HEK293 (cell line): ENCODE measurements at regions not wholly inside any gene's neighbourhood (a gene's known extent, or its start where the extent isn't known, plus 50 kb on each side); places are given as distances from the start of the nearest gene placed in this dataset.

ENCODE experiments used
- CTCF ChIA-PET: fragments of 350-600 bp; formaldehyde crosslinking; extraction: SDS; loops from one replicate; lab custom pipeline; 2021; ENCODE audit warnings: antibody characterized with exemption; lab: Yijun Ruan, JAX
- POLR2A ChIA-PET: fragments of 300-600 bp; formaldehyde crosslinking; extraction: SDS; loops from one replicate; lab custom pipeline; 2020; ENCODE audit warnings: antibody characterized with exemption, inconsistent platforms; lab: Yijun Ruan, JAX
- H3K27ac ChIP-seq: fragments of 200-500 bp; sonication (Bioruptor generic); 2 replicates; pipeline ENCODE4 v1.5.1; 2014; ENCODE audit warnings: low read depth, low read length, control low read depth, inconsistent platforms; ENCODE audit errors: extremely low read depth
- H3K36me3 ChIP-seq, 2 experiments: fragments of 200-500 bp in 1 of 2; sonication (Bioruptor generic) in 1 of 2; 1 replicate in 1 of 2; 2 replicates in 1 of 2; pipeline ENCODE4 v1.5.1; 2014 to 2017; ENCODE audit warnings: inconsistent platforms in 2 of 2, low read length in 2 of 2; ENCODE audit not compliant: control insufficient read depth in 2 of 2, insufficient read depth in 1 of 2
- H3K4me1 ChIP-seq: fragments of 200-500 bp; sonication (Bioruptor generic); 2 replicates; pipeline ENCODE4 v1.5.1; 2014; ENCODE audit warnings: mild to moderate bottlenecking, low read length, inconsistent platforms; ENCODE audit not compliant: control insufficient read depth, insufficient read depth
- H3K4me3 ChIP-seq: 2 replicates; pipeline ENCODE4 v1.5.1; 2011; ENCODE audit warnings: low read depth, mild to moderate bottlenecking, control low read depth, low read length, moderate library complexity
- H3K9me3 ChIP-seq: fragments of 200-500 bp; sonication (Bioruptor generic); 2 replicates; pipeline ENCODE4 v1.5.1; 2014; ENCODE audit warnings: low read depth, low read length, inconsistent platforms; ENCODE audit not compliant: control insufficient read depth, insufficient read depth
- PRDM4 ChIP-seq: fragments of 450-650 bp; formaldehyde crosslinking; IDR thresholded peaks from 2 replicates; pipeline ENCODE4 v1.5.1; 2017; ENCODE audit warnings: missing biosample characterization, missing genetic modification characterization
- SP7 ChIP-seq: fragments of 450-650 bp; formaldehyde crosslinking; IDR thresholded peaks from 2 replicates; pipeline ENCODE4 v1.5.1; 2016; ENCODE audit warnings: missing biosample characterization, missing genetic modification characterization
- ZNF133 ChIP-seq: fragments of 450-650 bp; formaldehyde crosslinking; IDR thresholded peaks from 2 replicates; pipeline ENCODE4 v1.5.1; 2016; ENCODE audit warnings: missing biosample characterization, missing genetic modification characterization
- ZNF175 ChIP-seq: fragments of 450-650 bp; formaldehyde crosslinking; IDR thresholded peaks from 2 replicates; pipeline ENCODE4 v1.5.1; 2016; ENCODE audit warnings: missing biosample characterization, missing genetic modification characterization
- ZNF280D ChIP-seq: fragments of 450-650 bp; formaldehyde crosslinking; IDR thresholded peaks from 2 replicates; pipeline ENCODE4 v1.5.1; 2016; ENCODE audit warnings: missing biosample characterization, missing genetic modification characterization
- ZNF324 ChIP-seq: fragments of 450-650 bp; formaldehyde crosslinking; IDR thresholded peaks from 2 replicates; pipeline ENCODE4 v1.5.1; 2016; ENCODE audit warnings: missing biosample characterization, missing genetic modification characterization
- ZNF366 ChIP-seq: fragments of 450-650 bp; formaldehyde crosslinking; conservative IDR thresholded peaks from 2 replicates; pipeline ENCODE4 v1.5.1; 2016; ENCODE audit warnings: missing biosample characterization, missing genetic modification characterization
- ZNF37A ChIP-seq: fragments of 450-650 bp; IDR thresholded peaks from 2 replicates; pipeline ENCODE4 v1.5.1; 2018; ENCODE audit warnings: missing biosample characterization, missing genetic modification characterization
- ZNF398 ChIP-seq: fragments of 450-650 bp; formaldehyde crosslinking; IDR thresholded peaks from 2 replicates; pipeline ENCODE4 v1.5.1; 2017; ENCODE audit warnings: missing biosample characterization, missing genetic modification characterization
- ZNF501 ChIP-seq: fragments of 450-650 bp; formaldehyde crosslinking; IDR thresholded peaks from 2 replicates; pipeline ENCODE4 v1.5.1; 2016; ENCODE audit warnings: missing biosample characterization, missing genetic modification characterization
- ZNF518A ChIP-seq: fragments of 450-650 bp; formaldehyde crosslinking; conservative IDR thresholded peaks from 2 replicates; pipeline ENCODE4 v1.5.1; 2016; ENCODE audit warnings: low read depth, missing biosample characterization, missing genetic modification characterization
- ZNF521 ChIP-seq: fragments of 450-650 bp; formaldehyde crosslinking; IDR thresholded peaks from 2 replicates; pipeline ENCODE4 v1.5.1; 2017; ENCODE audit warnings: missing biosample characterization, mild to moderate bottlenecking, missing genetic modification characterization
- ZNF623 ChIP-seq: fragments of 450-650 bp; formaldehyde crosslinking; IDR thresholded peaks from 2 replicates; pipeline ENCODE4 v1.5.1; 2016; ENCODE audit warnings: missing biosample characterization, missing genetic modification characterization
- ZNF645 ChIP-seq: fragments of 450-650 bp; formaldehyde crosslinking; IDR thresholded peaks from 2 replicates; pipeline ENCODE4; 2016; ENCODE audit warnings: missing biosample characterization, missing genetic modification characterization
- ZNF785 ChIP-seq: fragments of 450-650 bp; formaldehyde crosslinking; IDR thresholded peaks from 2 replicates; pipeline ENCODE4 v1.5.1; 2016; ENCODE audit warnings: missing biosample characterization, missing genetic modification characterization
- ZNF792 ChIP-seq: fragments of 450-650 bp; formaldehyde crosslinking; IDR thresholded peaks from 2 replicates; pipeline ENCODE4 v1.5.1; 2016; ENCODE audit warnings: missing biosample characterization, missing genetic modification characterization

GRCh38 chr4:20444599-20445337 lies 193.1 kb downstream of the SLIT2 start:
- no peak overlapping the region for H3K4me3 ChIP-seq
- ChIA-PET CTCF (no interaction called here), POLR2A (no interaction called here)
- H3K27ac ChIP-seq = no peak overlapping the region
- H3K9me3 ChIP-seq = no peaks in the 10 kb centered on the region
- peaks cover 0 to 10% of the 10 kb centered on the region in 2 experiments; a peak in 1 of 3 replicates for H3K36me3 ChIP-seq
- TF ChIP-seq ZNF37A (tag by site-specific recombination) (no peak), ZNF398 (no peak), ZNF501 (tag by site-specific recombination) (no peak), ZNF175 (tag by site-specific recombination) (no peak), ZNF133 (tag by site-specific recombination) (no peak)
- no peaks in the 10 kb centered on the region for H3K4me1 ChIP-seq

- POLR2A ChIA-PET = no interaction called here
- H3K27ac ChIP-seq = no peak overlapping the region
- no peaks in the 10 kb centered on the region for H3K4me1 ChIP-seq
- peaks cover 0 to 10% of the 10 kb centered on the region in 2 experiments; a peak in 1 of 3 replicates for H3K36me3 ChIP-seq
- CTCF ChIA-PET = no interaction called here
- H3K4me3 ChIP-seq = no peak overlapping the region
- no peaks in the 10 kb centered on the region for H3K9me3 ChIP-seq
- TF ChIP-seq ZNF324 (tag by site-specific recombination) (no peak), ZNF521 (tag by site-specific recombination) (no peak), ZNF785 (tag by site-specific recombination) (no peak), ZNF645 (tag by site-specific recombination) (no peak), ZNF518A (tag by site-specific recombination) (no peak), ZNF366 (tag by site-specific recombination) (no peak), SP7 (no peak), ZNF623 (no peak), ZNF792 (tag by site-specific recombination) (no peak), ZNF280D (no peak), PRDM4 (tag by site-specific recombination) (no peak)
Observed at GRCh38 chr4:20445933-20446723, 194.4 kb downstream of the SLIT2 start.
